HG02678 (cell line): ENCODE measurements at regions not wholly inside any gene's neighbourhood (a gene's known extent, or its start where the extent isn't known, plus 50 kb on each side); places are given as distances from the start of the nearest gene placed in this dataset.

Source experiments
- ATAC-seq: cut with Tn5 transposase; IDR thresholded peaks from one replicate; pipeline ENCODE4 v1.9.1; 2021; ENCODE audit warnings: mild to moderate bottlenecking, moderate library complexity; ENCODE audit not compliant: unreplicated experiment

DNA sequence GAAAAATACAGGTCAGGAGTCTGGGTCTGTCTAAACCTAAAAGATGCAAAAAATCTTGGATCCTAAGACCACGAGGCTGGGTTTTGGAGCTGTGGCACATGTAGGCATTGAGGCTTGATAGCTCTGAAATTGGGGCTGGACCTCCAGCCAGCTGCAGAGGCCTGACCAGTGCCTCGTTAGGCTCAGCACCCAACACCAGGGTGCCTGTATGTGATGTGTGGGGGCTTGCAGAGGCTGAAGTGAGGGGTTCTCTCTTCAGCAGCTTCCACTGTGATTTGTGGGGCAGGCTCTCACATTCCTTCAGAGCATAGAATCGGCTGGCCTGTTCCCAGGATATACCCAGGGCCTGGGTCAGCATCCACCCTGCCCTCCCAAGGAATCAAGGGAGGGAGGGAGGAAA, 247.8 kb downstream of the BUB3 start:
- no peak for ATAC-seq

GRCh38 chr10:123402656-123403055, 248.5 kb downstream of the BUB3 start:
- ATAC-seq, result peak; percentile 83

GRCh38 chr10:123404357-123404756, 250.2 kb downstream of the BUB3 start:
- ATAC-seq, result no peak

- no peak for ATAC-seq
Measured at GRCh38 chr10:123408660-123409059, 254.5 kb downstream of the BUB3 start.

- no peak for ATAC-seq
Measured at GRCh38 chr10:123409426-123409825, 255.2 kb downstream of the BUB3 start.

DNA sequence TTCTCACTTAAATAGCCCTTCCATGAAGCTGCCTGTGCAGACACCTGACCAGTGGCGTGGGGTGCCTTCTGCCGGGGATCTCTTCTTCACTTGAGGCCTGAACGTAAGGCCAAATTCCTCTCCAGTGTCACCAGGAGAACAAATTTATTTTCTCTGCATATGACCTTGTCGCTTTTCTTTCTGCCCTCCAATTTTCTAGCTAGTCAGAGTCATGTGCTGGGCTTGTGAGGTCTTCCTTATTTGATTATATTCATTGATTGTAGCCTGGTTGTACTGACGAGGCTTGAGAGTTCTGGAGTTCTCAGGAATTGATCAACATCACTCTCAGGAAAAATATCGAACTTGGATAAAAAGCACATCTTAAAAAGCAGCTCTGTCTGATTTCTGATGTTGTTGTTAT, 255.7 kb downstream of the BUB3 start:
- no peak for ATAC-seq

- ATAC-seq, result no peak
Measured at GRCh38 chr10:123413353-123413752, 252.8 kb upstream of the GPR26 start.

DNA sequence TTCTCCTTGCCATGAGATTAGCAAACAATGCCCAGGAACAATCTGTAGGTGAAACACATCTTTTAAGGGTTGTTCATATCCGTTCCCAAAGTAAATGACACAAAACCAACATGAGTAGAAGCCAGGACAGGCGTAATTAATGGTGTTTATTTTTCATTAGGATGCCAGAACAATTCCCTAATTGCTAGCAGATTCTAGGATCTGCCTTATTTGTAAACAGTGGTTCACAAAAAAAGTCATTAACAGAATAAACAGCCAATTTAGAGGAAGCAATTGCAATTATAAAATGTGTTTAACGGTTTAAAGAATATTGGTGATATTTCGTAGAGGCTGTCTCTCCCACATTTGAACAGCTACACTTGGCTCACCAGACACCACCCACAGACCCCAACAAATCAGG, 250.6 kb upstream of the GPR26 start:
- no peak for ATAC-seq

- ATAC-seq, result no peak
Measured at GRCh38 chr10:123417414-123417813, 248.7 kb upstream of the GPR26 start.

GRCh38 chr10:123421461-123421860, 244.7 kb upstream of the GPR26 start:
- ATAC-seq, result no peak

DNA sequence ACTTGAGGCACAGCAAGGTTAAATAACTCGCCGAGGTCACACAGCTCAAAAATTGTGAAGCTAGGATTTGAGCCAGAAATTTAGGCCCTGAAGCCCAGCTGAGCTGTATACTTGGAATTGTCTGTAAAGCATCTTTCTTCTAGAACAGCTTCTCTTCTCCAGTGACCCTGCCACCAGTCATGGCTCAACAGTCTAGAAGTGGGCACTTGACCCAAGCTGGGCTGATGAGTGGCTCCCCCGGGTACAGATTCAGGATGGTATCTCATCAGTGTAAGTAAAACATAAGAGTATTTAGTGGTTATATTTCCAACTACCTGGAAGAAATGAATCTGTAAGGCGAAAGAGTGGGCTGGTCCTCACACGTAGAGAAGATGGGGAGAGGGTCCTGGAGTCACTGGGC, 243.9 kb upstream of the GPR26 start:
- ATAC-seq, result no peak

DNA sequence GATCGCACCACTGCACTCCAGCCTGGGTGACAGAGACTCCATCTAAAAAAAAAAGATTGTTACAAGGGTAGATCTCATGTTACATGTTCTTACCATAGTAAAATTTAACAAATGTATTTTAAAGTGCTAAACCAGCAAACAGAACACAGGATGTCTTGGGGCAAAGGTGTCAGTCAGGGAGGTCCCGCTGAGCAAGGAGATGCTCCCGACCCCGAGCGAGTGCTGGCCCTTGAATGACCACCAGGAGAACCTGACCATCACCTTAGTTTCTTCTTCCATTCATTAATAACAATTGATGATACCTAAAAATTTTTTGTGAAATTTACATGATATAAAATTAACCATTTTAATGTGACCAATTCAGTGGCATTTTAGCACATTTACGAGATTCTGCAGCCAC, 241.6 kb upstream of the GPR26 start:
- no peak for ATAC-seq

DNA sequence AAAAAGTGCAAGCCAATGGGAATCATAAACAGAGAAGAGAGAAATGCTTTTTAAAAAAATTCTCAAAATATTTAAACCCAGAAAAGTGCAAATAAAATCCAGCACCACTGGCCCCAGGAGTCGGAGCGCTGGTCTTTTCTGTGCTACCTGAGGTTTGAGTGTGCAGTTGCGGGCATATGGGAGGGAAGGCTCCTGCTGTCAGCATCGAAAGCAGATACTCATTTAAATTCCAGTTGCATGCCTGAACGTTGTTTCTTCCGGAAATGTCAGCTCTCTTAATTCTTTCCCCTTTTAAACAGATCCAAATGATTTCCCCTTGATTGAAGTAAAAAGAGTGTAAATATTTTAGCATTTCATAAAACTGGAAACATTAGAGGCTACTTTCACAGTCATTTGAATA, 240.5 kb upstream of the GPR26 start:
- no peak for ATAC-seq

- ATAC-seq, result no peak
Measured at GRCh38 chr10:123427165-123427786, 238.9 kb upstream of the GPR26 start.

- no peak for ATAC-seq
Measured at GRCh38 chr10:123428391-123428790, 237.8 kb upstream of the GPR26 start.

DNA sequence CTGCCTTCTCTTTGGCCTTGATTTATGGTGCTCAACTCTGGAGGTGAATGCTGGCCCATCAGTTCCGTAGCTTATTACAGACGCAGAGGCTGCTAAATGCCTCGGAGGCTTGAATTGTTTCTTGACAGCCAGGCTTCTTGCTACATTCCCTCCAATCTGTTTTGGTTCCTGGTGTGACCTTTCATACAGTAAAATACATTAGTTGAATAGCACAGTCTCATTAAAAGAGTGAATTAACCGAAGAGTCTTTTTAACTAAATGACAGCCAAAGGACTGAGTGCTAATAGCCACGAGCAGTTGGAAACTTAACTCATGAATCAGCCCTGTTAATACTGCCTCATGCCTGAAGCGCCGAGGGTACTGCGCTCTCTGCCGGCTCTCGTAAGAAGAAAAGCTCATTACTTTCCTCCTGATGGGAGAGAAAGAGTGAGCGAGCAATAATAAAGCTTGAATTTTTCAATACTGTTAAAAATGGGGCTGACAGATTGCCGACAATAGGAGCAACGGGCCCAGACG, 236.4 kb upstream of the GPR26 start:
- ATAC-seq, result no peak

DNA sequence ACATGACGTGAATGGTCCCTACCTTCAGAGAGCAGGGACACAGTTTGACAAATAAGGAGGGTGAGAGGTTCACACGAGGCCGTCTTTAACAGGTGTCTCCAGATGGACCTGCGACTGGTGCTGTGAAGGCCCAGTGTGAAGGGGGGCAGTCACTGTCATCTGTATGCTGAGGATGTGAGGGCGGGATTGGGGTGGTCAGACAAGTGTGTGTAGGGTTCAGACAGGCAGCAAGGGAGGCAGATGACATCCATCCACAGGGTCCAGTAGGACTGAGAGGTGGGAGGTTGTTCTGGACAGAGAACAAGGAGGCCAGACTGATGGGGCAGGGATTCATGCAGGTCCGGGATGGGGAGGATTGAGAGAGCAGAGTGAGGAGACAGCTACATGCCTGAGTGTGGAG, 232.6 kb upstream of the GPR26 start:
- no peak for ATAC-seq

GRCh38 chr10:123434435-123435039, 231.6 kb upstream of the GPR26 start:
- ATAC-seq, result no peak

DNA sequence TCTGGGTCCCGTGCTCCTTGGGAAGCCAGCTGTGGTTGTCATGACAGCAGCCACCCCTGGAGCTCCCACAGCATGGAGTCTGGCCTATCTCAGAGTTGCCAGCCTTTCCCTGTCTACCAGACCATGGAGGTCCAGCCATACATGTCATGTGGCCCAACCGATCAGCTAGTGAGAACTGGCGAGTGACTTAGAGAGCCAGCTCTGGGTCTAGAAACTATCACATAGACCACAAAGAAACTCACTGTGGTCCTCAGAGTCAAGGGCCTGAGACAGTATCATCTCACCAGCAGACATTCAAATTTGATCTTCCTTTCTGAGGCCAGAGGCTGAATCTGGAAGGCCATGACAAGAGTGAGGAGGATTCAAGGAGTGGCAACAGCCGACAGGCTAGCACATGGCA, 223.3 kb upstream of the GPR26 start:
- peak; percentile 98 for ATAC-seq

- no peak for ATAC-seq
Measured at GRCh38 chr10:123443924-123444323, 222.2 kb upstream of the GPR26 start.

- ATAC-seq, result no peak
Measured at GRCh38 chr10:123445261-123445775, 220.8 kb upstream of the GPR26 start.

DNA sequence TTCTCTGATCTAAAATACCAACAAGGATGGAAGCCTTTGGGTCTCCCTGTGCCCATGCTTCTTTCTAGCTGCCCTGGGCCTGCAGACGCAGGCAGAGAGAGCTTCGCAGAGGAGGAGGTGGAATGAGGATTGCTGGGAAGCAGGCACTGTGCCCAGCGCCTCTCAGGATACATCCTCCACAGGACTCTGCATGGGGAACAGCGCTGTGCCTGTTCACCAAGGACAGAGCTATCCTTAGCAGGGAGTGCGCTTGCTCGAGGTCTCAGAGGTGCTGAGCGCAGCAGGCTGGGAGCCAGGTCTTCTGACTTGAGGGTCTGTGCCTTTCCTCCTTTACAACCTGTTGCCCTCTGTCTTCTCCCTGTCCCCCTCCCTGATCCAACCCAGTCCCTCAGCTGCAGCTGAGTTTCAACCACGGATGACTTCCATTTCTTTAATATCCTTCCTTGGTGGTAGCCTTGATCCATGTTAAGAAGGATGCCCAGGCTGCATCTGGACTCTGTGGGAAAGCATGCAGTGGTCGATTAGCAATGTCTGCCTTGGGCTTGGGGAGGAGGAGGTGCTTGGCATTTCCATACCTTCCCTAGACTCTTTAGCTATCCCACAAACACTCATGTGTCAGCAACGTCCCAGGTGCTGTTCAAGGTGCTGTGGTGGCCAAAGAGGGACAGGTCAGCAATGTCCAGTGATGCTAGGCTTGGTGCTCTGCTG, 219.6 kb upstream of the GPR26 start:
- ATAC-seq, result no peak
